ENCODE measurements at regions not wholly inside any gene's neighbourhood (a gene's known extent, or its start where the extent isn't known, plus 50 kb on each side); places are given as distances from the start of the nearest gene placed in this dataset.
A peak's percentile ranks its signal among the peaks of the same experiment; 100 is the strongest.

DNA sequence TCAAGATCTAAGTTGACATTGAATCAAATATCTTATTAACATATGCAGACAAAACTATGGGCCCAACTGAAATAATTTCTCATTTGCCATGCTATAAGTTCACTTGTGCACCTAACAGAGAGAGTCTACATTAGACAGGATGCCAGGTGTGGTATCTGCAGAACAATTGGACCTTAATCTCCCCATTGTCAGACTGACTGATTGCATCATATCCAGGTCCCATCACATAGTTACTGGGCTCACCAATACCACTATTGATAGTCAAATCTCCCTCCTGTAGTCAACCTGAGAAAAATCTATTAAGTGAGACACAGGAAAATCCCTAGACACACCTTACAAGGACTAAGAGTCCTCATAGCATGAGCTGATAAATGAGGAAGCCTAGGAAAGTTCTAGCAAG lies 156.0 kb upstream of the FRG1 start:
- H3K4me1 Mint-ChIP-seq (ENCODE audit: low read depth, unreplicated experiment) = no peaks in the 10 kb centered on the region
- peaks cover 3% of the 10 kb centered on the region for H3K9me3 Mint-ChIP-seq (ENCODE audit: unreplicated experiment)
- H3K27ac Mint-ChIP-seq (ENCODE audit: unreplicated experiment) = no peak overlapping the region
- no peak for DNase-seq
- TF ChIP-seq CTCF (IDR thresholded peaks at IDR 0.05; ENCODE audit: partially characterized antibody, unreplicated experiment) = no peak
- H3K27me3 Mint-ChIP-seq (ENCODE audit: unreplicated experiment) = peaks cover 4% of the 10 kb centered on the region
- no peak overlapping the region for H3K4me3 Mint-ChIP-seq (ENCODE audit: unreplicated experiment)
- no peaks in the 10 kb centered on the region for H3K36me3 Mint-ChIP-seq (ENCODE audit: unreplicated experiment)

DNA sequence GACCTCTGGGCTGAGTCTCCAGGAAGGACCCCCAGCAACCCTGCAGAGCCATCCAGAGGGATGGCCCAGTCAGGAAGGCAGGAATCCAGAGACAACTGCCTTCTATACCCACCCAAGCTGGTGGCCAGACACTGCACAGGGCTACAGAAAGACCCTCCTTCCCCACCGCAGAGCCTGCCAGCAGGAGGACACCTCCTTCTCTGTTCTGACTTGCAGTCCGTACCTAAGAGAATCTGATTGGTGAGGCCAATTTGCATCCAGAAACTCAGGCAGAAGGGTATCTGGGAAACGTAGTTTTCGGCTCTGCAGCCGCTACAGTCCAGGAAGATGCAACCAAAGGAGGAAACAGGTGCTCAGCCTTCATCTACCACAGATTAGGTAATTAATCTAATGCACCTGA lies 155.4 kb upstream of the FRG1 start:
- DNase-seq = no peak
- H3K9me3 Mint-ChIP-seq (ENCODE audit: unreplicated experiment) = peaks cover 3% of the 10 kb centered on the region
- TF ChIP-seq CTCF (IDR thresholded peaks at IDR 0.05; ENCODE audit: partially characterized antibody, unreplicated experiment) = no peak
- no peaks in the 10 kb centered on the region for H3K4me1 Mint-ChIP-seq (ENCODE audit: low read depth, unreplicated experiment)
- H3K27me3 Mint-ChIP-seq (ENCODE audit: unreplicated experiment) = peaks cover 4% of the 10 kb centered on the region
- no peak overlapping the region for H3K4me3 Mint-ChIP-seq (ENCODE audit: unreplicated experiment)
- H3K36me3 Mint-ChIP-seq (ENCODE audit: unreplicated experiment) = no peaks in the 10 kb centered on the region
- H3K27ac Mint-ChIP-seq (ENCODE audit: unreplicated experiment) = no peak overlapping the region

DNA sequence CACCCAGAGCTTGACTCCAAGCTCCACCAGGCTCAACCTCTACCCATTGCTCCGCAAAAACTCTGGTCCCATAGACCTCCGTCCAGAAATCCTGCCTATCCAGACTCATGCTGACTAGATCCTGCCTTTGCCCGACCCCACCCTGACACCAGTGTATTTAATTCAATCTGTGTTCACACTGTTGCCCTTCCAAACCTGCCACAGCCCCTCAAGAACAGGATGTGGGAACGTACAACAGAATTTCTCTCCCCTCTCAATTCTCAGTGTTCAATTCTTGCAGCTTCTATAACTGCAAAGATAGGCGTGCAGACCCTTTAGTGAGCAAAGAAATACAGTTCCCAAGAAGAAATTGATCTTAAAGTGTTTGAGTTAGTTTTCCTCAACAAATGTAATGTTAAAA lies 154.2 kb upstream of the FRG1 start:
- no peak overlapping the region for H3K4me3 Mint-ChIP-seq (ENCODE audit: unreplicated experiment)
- no peaks in the 10 kb centered on the region for H3K4me1 Mint-ChIP-seq (ENCODE audit: low read depth, unreplicated experiment)
- H3K9me3 Mint-ChIP-seq (ENCODE audit: unreplicated experiment) = peaks cover 3% of the 10 kb centered on the region
- H3K36me3 Mint-ChIP-seq (ENCODE audit: unreplicated experiment) = no peaks in the 10 kb centered on the region
- peaks cover 4% of the 10 kb centered on the region for H3K27me3 Mint-ChIP-seq (ENCODE audit: unreplicated experiment)
- TF ChIP-seq CTCF (IDR thresholded peaks at IDR 0.05; ENCODE audit: partially characterized antibody, unreplicated experiment) = no peak
- DNase-seq = no peak
- H3K27ac Mint-ChIP-seq (ENCODE audit: unreplicated experiment) = no peak overlapping the region

- no peak for TF ChIP-seq CTCF (IDR thresholded peaks at IDR 0.05; ENCODE audit: partially characterized antibody, unreplicated experiment)
- peaks cover 3% of the 10 kb centered on the region for H3K9me3 Mint-ChIP-seq (ENCODE audit: unreplicated experiment)
- H3K4me1 Mint-ChIP-seq (ENCODE audit: low read depth, unreplicated experiment) = no peaks in the 10 kb centered on the region
- no peak for DNase-seq
- H3K36me3 Mint-ChIP-seq (ENCODE audit: unreplicated experiment) = no peaks in the 10 kb centered on the region
- H3K4me3 Mint-ChIP-seq (ENCODE audit: unreplicated experiment) = no peak overlapping the region
- H3K27ac Mint-ChIP-seq (ENCODE audit: unreplicated experiment) = peak overlapping the region; percentile 41
- peaks cover 4% of the 10 kb centered on the region for H3K27me3 Mint-ChIP-seq (ENCODE audit: unreplicated experiment)
These were observed 153.2 kb upstream of the FRG1 start for GRCh38 chr4:189787216-189788031.

DNA sequence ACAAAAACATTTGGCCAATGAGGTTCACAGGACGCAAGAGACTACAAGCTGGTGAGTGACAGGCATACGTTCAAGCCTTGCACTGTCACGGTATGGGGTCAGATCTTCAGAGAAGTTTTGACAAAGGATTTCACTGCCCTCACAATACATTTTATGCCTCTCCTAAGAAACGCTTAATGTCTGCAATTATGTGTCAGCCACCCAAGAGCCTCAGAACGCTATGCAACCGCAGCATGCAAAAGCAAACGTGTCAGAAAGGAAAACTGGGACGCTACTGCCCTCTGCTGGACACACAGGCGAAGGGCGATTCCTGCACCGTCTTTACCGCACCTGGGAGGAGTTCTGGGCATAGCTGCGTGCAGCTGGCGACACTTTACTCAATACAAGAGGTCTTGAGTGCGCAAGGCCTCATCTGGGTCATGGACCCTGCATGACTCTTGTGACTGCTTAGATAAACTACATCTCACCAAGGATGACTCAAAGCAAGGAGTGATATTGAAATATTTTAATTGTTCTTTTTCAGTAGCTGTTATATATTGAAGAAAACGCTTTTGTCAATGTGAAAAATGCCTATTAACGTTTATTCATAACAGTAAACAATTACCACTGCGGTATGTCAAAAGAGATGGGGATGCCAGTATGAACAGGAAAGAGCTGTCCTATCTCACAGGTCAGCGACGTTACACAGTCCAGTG lies 147.6 kb upstream of the FRG1 start:
- Mint-ChIP-seq H3K9me3 (ENCODE audit: unreplicated experiment) (no peaks in the 10 kb centered on the region), H3K27ac (ENCODE audit: unreplicated experiment) (no peak overlapping the region), H3K36me3 (ENCODE audit: unreplicated experiment) (no peaks in the 10 kb centered on the region), H3K27me3 (ENCODE audit: unreplicated experiment) (no peaks in the 10 kb centered on the region), H3K4me3 (ENCODE audit: unreplicated experiment) (no peak overlapping the region), H3K4me1 (ENCODE audit: low read depth, unreplicated experiment) (no peaks in the 10 kb centered on the region)
- DNase-seq = peak; percentile 85
- peak; percentile 95 for TF ChIP-seq CTCF (IDR thresholded peaks at IDR 0.05; ENCODE audit: partially characterized antibody, unreplicated experiment)

Measured in glutamatergic neuron (in vitro differentiated cells).